Astrocyte of the spinal cord (primary cell): ENCODE measurements at regions not wholly inside any gene's neighbourhood (a gene's known extent, or its start where the extent isn't known, plus 50 kb on each side); places are given as distances from the start of the nearest gene placed in this dataset.
"Not testable (repeated sequence)": the region's sequence is repeated elsewhere in the genome, so short reads cannot be mapped to it uniquely, and the experiment has no call there.

ENCODE experiments used
- DNase-seq: peaks from one replicate; pipeline ENCODE4 v3.0.0; 2011; ENCODE audit warnings: low read depth, low spot score
- H3K4me3 ChIP-seq: 2 replicates; pipeline ENCODE4 v1.5.1; 2011; ENCODE audit warnings: low read depth, mild to moderate bottlenecking, low read length, moderate library complexity
- CTCF ChIP-seq: IDR thresholded peaks from 2 replicates; pipeline ENCODE4 v1.5.1; 2012; ENCODE audit warnings: low read depth, mild to moderate bottlenecking, low read length, inconsistent platforms
- in situ Hi-C: cut with HindIII; loops from 2 replicates; pipeline ENCODE4 v1.10.0; 2017; ENCODE audit warnings: low sequenced_read_pairs

GRCh38 chr4:186366326-186366725 lies 100.3 kb downstream of the F11 start:
- DNase-seq: no peak
- TF ChIP-seq CTCF: no peak
- H3K4me3 ChIP-seq: no peak overlapping the region
- in situ Hi-C loops: no loop called here

GRCh38 chr4:186363038-186363437 lies 97.0 kb downstream of the F11 start:
- H3K4me3 ChIP-seq, in situ Hi-C loops, DNase-seq: not testable (repeated sequence)

- in situ Hi-C loops: no loop called here
- no peak for DNase-seq
- no peak for TF ChIP-seq CTCF
- H3K4me3 ChIP-seq: no peak overlapping the region
Observed at GRCh38 chr4:186360551-186360950, 94.6 kb downstream of the F11 start.

- no peak for TF ChIP-seq CTCF
- H3K4me3 ChIP-seq: no peak overlapping the region
- in situ Hi-C loops: no loop called here
- DNase-seq: no peak
Observed at GRCh38 chr4:186351668-186352194, 85.7 kb downstream of the F11 start.

GRCh38 chr4:186348433-186348832 lies 82.4 kb downstream of the F11 start:
- no peak for TF ChIP-seq CTCF
- in situ Hi-C loops: no loop called here
- H3K4me3 ChIP-seq: no peak overlapping the region
- no peak for DNase-seq

- no peak for DNase-seq
- in situ Hi-C loops: no loop called here
- no peak for TF ChIP-seq CTCF
- no peak overlapping the region for H3K4me3 ChIP-seq
Observed at GRCh38 chr4:186347743-186348142, 81.8 kb downstream of the F11 start.

- in situ Hi-C loops: no loop called here
- no peak for DNase-seq
- H3K4me3 ChIP-seq: no peak overlapping the region
- no peak for TF ChIP-seq CTCF
Observed at GRCh38 chr4:186345184-186345583, 79.2 kb downstream of the F11 start.
